SHP77 (cell line): ENCODE measurements at regions not wholly inside any gene's neighbourhood (a gene's known extent, or its start where the extent isn't known, plus 50 kb on each side); places are given as distances from the start of the nearest gene placed in this dataset.

Experiments used
- DNase-seq, 2 experiments: peaks; one replicate each; lab custom pipeline; 2025; lab: John Stamatoyannopoulos, UW

DNA sequence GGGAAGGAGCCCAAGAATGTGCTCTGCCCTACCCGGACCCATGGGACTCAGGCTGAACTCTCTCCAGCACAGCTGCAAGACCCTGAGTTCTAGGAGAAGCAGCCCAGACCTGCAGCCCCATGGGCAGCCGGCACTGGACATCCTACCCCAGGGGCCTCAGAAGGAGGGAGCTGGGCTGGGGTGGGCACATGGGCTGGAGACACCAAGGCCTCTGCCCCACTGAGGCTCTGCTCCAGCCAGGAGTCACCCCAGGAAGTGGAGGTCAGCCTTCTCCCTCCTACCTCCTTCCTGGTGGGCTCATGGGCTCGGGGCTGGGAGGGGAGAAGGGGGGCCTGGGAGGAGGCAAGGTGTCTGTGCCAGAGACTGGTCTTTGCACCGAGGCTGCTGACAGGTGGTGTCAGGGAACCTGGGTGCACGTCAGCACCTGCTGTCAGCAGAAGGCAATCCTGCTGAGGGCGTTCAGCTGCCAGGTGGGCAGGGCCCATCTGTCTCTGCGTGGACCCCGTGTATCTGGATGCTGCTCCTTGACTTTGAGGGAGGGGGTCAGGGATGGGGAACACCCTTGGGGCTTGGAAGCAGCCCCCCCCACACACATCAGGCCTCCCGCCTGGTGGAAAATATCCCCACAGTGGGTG, 95.2 kb downstream of the PDGFA start:
- DNase-seq, result peak in 1 of 2 experiments; percentile 45

GRCh38 chr7:424961-425793, 94.5 kb downstream of the PDGFA start:
- no peak for DNase-seq

GRCh38 chr7:425794-426188, 93.9 kb downstream of the PDGFA start:
- no peak for DNase-seq

DNA sequence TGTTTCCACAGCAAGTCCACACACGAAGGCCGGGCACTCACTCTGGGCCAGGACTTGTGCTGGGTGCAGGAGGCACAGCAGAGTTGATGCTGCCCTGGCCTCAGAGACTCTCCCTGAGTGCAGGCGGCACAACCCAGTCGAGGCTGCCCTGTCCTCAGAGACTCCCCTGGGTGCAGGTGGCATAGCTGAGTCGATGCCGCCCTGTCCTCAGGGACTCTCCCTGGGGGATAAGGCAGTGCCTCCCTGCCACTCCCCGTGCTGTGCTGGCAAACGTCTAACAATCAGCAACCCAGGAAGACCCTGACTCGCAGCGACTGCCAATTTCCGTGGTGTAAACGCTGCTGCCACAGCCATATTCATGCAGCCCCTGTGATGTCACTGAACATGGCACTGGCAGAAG, 93.1 kb downstream of the PDGFA start:
- DNase-seq, result no peak

GRCh38 chr7:427506-428103, 92.0 kb downstream of the PDGFA start:
- no peak for DNase-seq

DNA sequence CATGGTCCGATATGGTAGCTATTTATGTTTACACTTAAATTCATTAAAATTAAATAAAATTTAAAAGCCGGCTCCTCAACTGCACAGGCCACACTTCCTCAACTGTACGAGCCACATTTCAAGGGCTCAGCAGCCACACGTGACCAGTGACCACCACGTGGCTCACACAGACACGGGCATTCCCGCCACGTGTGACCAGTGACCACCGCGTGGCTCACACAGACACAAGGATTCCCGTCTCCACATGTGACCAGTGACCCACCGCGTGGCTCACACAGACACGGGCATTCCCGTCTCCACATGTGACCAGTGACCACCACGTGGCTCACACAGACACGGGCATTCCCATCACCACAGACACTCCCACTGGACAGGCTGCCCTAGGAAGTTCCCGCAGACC, 91.3 kb downstream of the PDGFA start:
- DNase-seq, result no peak

GRCh38 chr7:428927-429827, 90.5 kb downstream of the PDGFA start:
- no peak for DNase-seq

- DNase-seq, result no peak
These were observed 89.8 kb downstream of the PDGFA start for GRCh38 chr7:429828-430180.

DNA sequence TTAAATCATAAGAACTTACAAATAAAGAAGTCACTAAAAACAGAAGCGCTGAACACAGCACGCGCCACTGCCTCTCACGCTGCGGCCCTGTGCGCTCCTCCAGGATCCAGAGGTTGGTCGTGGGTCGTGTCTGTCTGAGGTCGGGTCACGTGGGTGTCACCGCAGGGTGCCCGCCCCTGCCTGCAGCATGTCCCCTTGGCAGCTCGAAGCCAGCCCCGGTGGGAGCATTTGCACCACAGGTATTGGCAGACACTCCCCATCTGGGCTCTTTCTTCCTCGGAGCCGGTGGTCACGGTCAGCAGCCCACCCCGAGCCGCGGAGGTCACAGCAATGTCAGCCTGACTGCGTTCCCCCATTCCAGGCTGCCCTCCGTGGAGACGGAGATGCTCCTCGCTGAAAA, 88.6 kb downstream of the PDGFA start:
- DNase-seq, result no peak

- no peak for DNase-seq
These were observed 88.0 kb downstream of the PDGFA start for GRCh38 chr7:431658-432111.

- no peak for DNase-seq
These were observed 87.4 kb downstream of the PDGFA start for GRCh38 chr7:432256-432655.

DNA sequence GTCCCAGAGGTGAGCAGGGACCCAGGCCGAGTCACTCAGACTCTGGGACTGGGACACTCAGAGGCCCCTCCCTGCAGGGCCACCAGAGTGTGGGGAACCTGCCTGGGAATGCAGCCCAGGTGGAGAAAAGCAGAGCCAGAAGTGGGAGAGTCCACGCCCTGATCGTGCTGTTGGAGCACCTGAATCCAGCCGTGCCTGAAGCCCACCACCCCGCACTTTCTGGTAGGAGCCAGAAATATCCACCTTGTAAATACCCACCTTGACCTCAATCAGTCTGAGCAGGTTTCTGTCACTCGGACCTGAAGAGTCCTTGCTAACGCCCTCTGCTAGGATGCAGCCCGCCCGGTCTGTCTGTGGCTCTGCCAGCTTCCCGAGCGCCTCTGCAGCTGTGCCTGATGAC, 86.7 kb downstream of the PDGFA start:
- DNase-seq, result no peak

GRCh38 chr7:433558-433957, 86.1 kb downstream of the PDGFA start:
- no peak for DNase-seq

DNA sequence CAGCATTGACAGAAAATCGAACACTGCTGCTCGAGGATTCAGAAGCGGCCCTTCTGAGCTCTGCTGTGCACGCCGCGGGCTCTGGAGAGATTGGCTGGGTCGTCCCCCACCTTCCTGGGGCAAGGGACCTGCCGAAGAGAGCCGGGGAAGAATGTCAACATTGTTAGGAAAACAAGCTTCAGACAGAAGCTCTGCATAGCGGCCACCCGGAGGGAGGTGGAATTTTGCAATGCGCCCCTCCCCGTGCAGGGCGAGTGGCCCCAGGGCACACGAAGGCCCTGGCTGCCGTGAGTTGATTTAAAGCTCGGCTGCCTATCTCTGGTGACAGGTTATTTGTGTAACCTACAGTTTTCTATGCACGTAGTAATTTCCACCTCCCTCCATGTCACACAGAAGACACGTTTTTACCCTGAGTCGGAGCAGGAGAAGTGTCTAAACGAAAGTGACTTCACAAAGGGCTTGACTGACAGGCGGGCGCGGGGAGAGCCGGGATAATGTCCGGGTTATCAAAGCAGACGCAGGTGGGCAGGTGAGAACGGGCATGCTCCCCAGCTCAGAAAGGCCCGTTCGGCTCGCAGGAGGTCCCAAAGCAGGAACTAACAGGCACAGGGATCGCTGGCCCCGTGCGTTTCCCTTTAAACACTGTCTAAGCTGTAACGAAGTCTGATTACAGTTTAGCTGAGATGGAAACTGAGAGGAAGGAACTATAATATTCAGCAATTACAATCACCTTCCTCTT, 84.6 kb downstream of the PDGFA start:
- DNase-seq, result no peak

- DNase-seq, result no peak
These were observed 83.8 kb downstream of the PDGFA start for GRCh38 chr7:435630-436366.

GRCh38 chr7:436367-437128, 83.1 kb downstream of the PDGFA start:
- no peak for DNase-seq

- no peak for DNase-seq
These were observed 82.1 kb downstream of the PDGFA start for GRCh38 chr7:437329-438251.

GRCh38 chr7:438361-438760, 81.3 kb downstream of the PDGFA start:
- DNase-seq, result no peak

- DNase-seq, result no peak
These were observed 80.7 kb downstream of the PDGFA start for GRCh38 chr7:438916-439315.
